Cardiac septum (tissue), 1 donor: ENCODE measurements at regions not wholly inside any gene's neighbourhood (a gene's known extent, or its start where the extent isn't known, plus 50 kb on each side); places are given as distances from the start of the nearest gene placed in this dataset.

Experiments
- DNase-seq: peaks from one replicate; pipeline ENCODE4 v3.0.0-alpha.2; 2020; ENCODE audit warnings: low spot score
- intact Hi-C: fragments of 100-400 bp; cut with DNase I; formaldehyde crosslinking; loops from one replicate; pipeline ENCODE4 v1.14.0; 2022
- donor health status: DM: no; HTN: no; CAD: no.

GRCh38 chr3:74511078-74511477 lies 103.4 kb downstream of the CNTN3 start:
- intact Hi-C loops: no loop called here

GRCh38 chr3:74510261-74510818 lies 104.1 kb downstream of the CNTN3 start:
- intact Hi-C loops: no loop called here
- no peak for DNase-seq

More at GRCh38 chr3:74511078-74511477, 103.4 kb downstream of the CNTN3 start:
- DNase-seq: no peak

- no peak for DNase-seq
- intact Hi-C loops: no loop called here
These were observed 106.8 kb downstream of the CNTN3 start for GRCh38 chr3:74507691-74508090.

- DNase-seq: no peak
- intact Hi-C loops: no loop called here
These were observed 108.2 kb downstream of the CNTN3 start for GRCh38 chr3:74506246-74506645.

- no peak for DNase-seq
- intact Hi-C loops: no loop called here
These were observed 113.5 kb downstream of the CNTN3 start for GRCh38 chr3:74501007-74501406.

GRCh38 chr3:74500257-74500656 lies 114.2 kb downstream of the CNTN3 start:
- DNase-seq: no peak
- intact Hi-C loops: no loop called here

GRCh38 chr3:74491874-74492273 lies 122.6 kb downstream of the CNTN3 start:
- no peak for DNase-seq
- intact Hi-C loops: no loop called here

GRCh38 chr3:74489050-74489792 lies 125.2 kb downstream of the CNTN3 start:
- intact Hi-C loops: no loop called here
- no peak for DNase-seq

GRCh38 chr3:74479915-74480314 lies 134.5 kb downstream of the CNTN3 start:
- no peak for DNase-seq
- intact Hi-C loops: no loop called here

- no peak for DNase-seq
These were observed 144.1 kb downstream of the CNTN3 start for GRCh38 chr3:74470313-74470712.

GRCh38 chr3:74469713-74470112 lies 144.7 kb downstream of the CNTN3 start:
- intact Hi-C loops: no loop called here
- DNase-seq: no peak

More at GRCh38 chr3:74470313-74470712, 144.1 kb downstream of the CNTN3 start:
- intact Hi-C loops: no loop called here

GRCh38 chr3:74469151-74469550 lies 145.3 kb downstream of the CNTN3 start:
- no peak for DNase-seq
- intact Hi-C loops: no loop called here

GRCh38 chr3:74465715-74466410 lies 148.6 kb downstream of the CNTN3 start:
- no peak for DNase-seq
- intact Hi-C loops: no loop called here

- no peak for DNase-seq
- intact Hi-C loops: no loop called here
These were observed 150.9 kb downstream of the CNTN3 start for GRCh38 chr3:74463515-74463914.

GRCh38 chr3:74456166-74456565 lies 158.3 kb downstream of the CNTN3 start:
- DNase-seq: no peak
- intact Hi-C loops: no loop called here

- intact Hi-C loops: no loop called here
- DNase-seq: no peak
These were observed 167.2 kb downstream of the CNTN3 start for GRCh38 chr3:74447221-74447620.

GRCh38 chr3:74445541-74445940 lies 168.9 kb downstream of the CNTN3 start:
- intact Hi-C loops: no loop called here
- no peak for DNase-seq

- no peak for DNase-seq
- intact Hi-C loops: no loop called here
These were observed 171.4 kb downstream of the CNTN3 start for GRCh38 chr3:74443102-74443501.

GRCh38 chr3:74442683-74443082 lies 171.8 kb downstream of the CNTN3 start:
- intact Hi-C loops: no loop called here
- no peak for DNase-seq

GRCh38 chr3:74442068-74442467 lies 172.4 kb downstream of the CNTN3 start:
- intact Hi-C loops: no loop called here
- DNase-seq: no peak

GRCh38 chr3:74436184-74436583 lies 178.3 kb downstream of the CNTN3 start:
- intact Hi-C loops: no loop called here
- DNase-seq: no peak
